Stimulated activated memory B cell treated with anti-CD40 and anti-IgM and Interleukin-4, amounts not matched to agents 10 μg/mL and 1 μg/mL and 100 μg/mL, for 72 hours (primary cell): ENCODE measurements at regions not wholly inside any gene's neighbourhood (a gene's known extent, or its start where the extent isn't known, plus 50 kb on each side); places are given as distances from the start of the nearest gene placed in this dataset.

Experiments used
- ATAC-seq: fragments of 150-1000 bp; cut with Tn5 transposase; 2 replicates; pipeline ENCODE4 v1.10.0; 2021
- H3K27ac Mint-ChIP-seq: one replicate; pipeline ENCODE4 v1.8.0; 2022; ENCODE audit warnings: mild to moderate bottlenecking, mixed read lengths
- H3K27me3 Mint-ChIP-seq: one replicate; pipeline ENCODE4 v1.8.0; 2022; ENCODE audit warnings: mixed read lengths
- H3K36me3 Mint-ChIP-seq: one replicate; pipeline ENCODE4 v1.8.0; 2022; ENCODE audit warnings: mixed read lengths
- H3K4me1 Mint-ChIP-seq: one replicate; pipeline ENCODE4 v1.8.0; 2022; ENCODE audit warnings: mixed read lengths
- H3K4me3 Mint-ChIP-seq: one replicate; pipeline ENCODE4 v1.8.0; 2022; ENCODE audit warnings: mild to moderate bottlenecking, moderate library complexity, mixed read lengths
- H3K9me3 Mint-ChIP-seq: one replicate; pipeline ENCODE4 v1.8.0; 2022; ENCODE audit warnings: mixed read lengths

- ATAC-seq = no peak
- H3K27me3 Mint-ChIP-seq = peaks cover 21% of the 10 kb centered on the region
- no peak overlapping the region for H3K4me3 Mint-ChIP-seq
- no peaks in the 10 kb centered on the region for H3K4me1 Mint-ChIP-seq
- no peaks in the 10 kb centered on the region for H3K36me3 Mint-ChIP-seq
- peaks cover 3% of the 10 kb centered on the region for H3K9me3 Mint-ChIP-seq
- H3K27ac Mint-ChIP-seq = no peak overlapping the region
Observed at GRCh38 chr7:98679741-98680140, 62.7 kb downstream of the NPTX2 start.

- peaks cover 21% of the 10 kb centered on the region for H3K27me3 Mint-ChIP-seq
- no peak overlapping the region for H3K4me3 Mint-ChIP-seq
- H3K4me1 Mint-ChIP-seq = no peaks in the 10 kb centered on the region
- H3K9me3 Mint-ChIP-seq = peaks cover 8% of the 10 kb centered on the region
- no peaks in the 10 kb centered on the region for H3K36me3 Mint-ChIP-seq
- no peak overlapping the region for H3K27ac Mint-ChIP-seq
- ATAC-seq = no peak
Observed at GRCh38 chr7:98681511-98681910, 64.4 kb downstream of the NPTX2 start.

- Mint-ChIP-seq H3K27ac (no peak overlapping the region), H3K4me3 (no peak overlapping the region), H3K27me3 (peaks cover 21% of the 10 kb centered on the region), H3K36me3 (no peaks in the 10 kb centered on the region), H3K9me3 (peaks cover 11% of the 10 kb centered on the region), H3K4me1 (no peaks in the 10 kb centered on the region)
- ATAC-seq = no peak
Observed at GRCh38 chr7:98681951-98682350, 64.9 kb downstream of the NPTX2 start.

GRCh38 chr7:98683514-98683913, 66.4 kb downstream of the NPTX2 start:
- peaks cover 15% of the 10 kb centered on the region for H3K9me3 Mint-ChIP-seq
- ATAC-seq = no peak
- H3K4me3 Mint-ChIP-seq = no peak overlapping the region
- no peaks in the 10 kb centered on the region for H3K36me3 Mint-ChIP-seq
- H3K4me1 Mint-ChIP-seq = no peaks in the 10 kb centered on the region
- H3K27ac Mint-ChIP-seq = no peak overlapping the region
- peaks cover 21% of the 10 kb centered on the region for H3K27me3 Mint-ChIP-seq

GRCh38 chr7:98685541-98685940, 68.5 kb downstream of the NPTX2 start:
- H3K36me3 Mint-ChIP-seq = no peaks in the 10 kb centered on the region
- H3K4me3 Mint-ChIP-seq = no peak overlapping the region
- peaks cover 15% of the 10 kb centered on the region for H3K9me3 Mint-ChIP-seq
- H3K27me3 Mint-ChIP-seq = peaks cover 21% of the 10 kb centered on the region
- no peak overlapping the region for H3K27ac Mint-ChIP-seq
- no peaks in the 10 kb centered on the region for H3K4me1 Mint-ChIP-seq
- no peak for ATAC-seq

- Mint-ChIP-seq H3K4me1 (no peaks in the 10 kb centered on the region), H3K27me3 (peaks cover 19% of the 10 kb centered on the region), H3K4me3 (no peak overlapping the region), H3K9me3 (peaks cover 19% of the 10 kb centered on the region), H3K27ac (no peak overlapping the region), H3K36me3 (no peaks in the 10 kb centered on the region)
- no peak for ATAC-seq
Observed at GRCh38 chr7:98686466-98687080, 69.5 kb downstream of the NPTX2 start.

GRCh38 chr7:98687111-98687751, 70.1 kb downstream of the NPTX2 start:
- no peak for ATAC-seq
- H3K36me3 Mint-ChIP-seq = no peaks in the 10 kb centered on the region
- no peak overlapping the region for H3K27ac Mint-ChIP-seq
- no peak overlapping the region for H3K4me3 Mint-ChIP-seq
- no peaks in the 10 kb centered on the region for H3K4me1 Mint-ChIP-seq
- peaks cover 22% of the 10 kb centered on the region for H3K9me3 Mint-ChIP-seq
- peaks cover 12% of the 10 kb centered on the region for H3K27me3 Mint-ChIP-seq

GRCh38 chr7:98691619-98692018, 74.5 kb downstream of the NPTX2 start:
- Mint-ChIP-seq H3K27ac (no peak overlapping the region), H3K9me3 (peaks cover 16% of the 10 kb centered on the region), H3K27me3 (no peaks in the 10 kb centered on the region), H3K4me1 (no peaks in the 10 kb centered on the region), H3K4me3 (no peak overlapping the region), H3K36me3 (no peaks in the 10 kb centered on the region)
- no peak for ATAC-seq

- peaks cover 14% of the 10 kb centered on the region for H3K9me3 Mint-ChIP-seq
- no peak overlapping the region for H3K27ac Mint-ChIP-seq
- H3K4me1 Mint-ChIP-seq = no peaks in the 10 kb centered on the region
- H3K27me3 Mint-ChIP-seq = peaks cover 25% of the 10 kb centered on the region
- H3K4me3 Mint-ChIP-seq = no peak overlapping the region
- peaks cover 5% of the 10 kb centered on the region for H3K36me3 Mint-ChIP-seq
- ATAC-seq = no peak
Observed at GRCh38 chr7:98697083-98697482, 80.0 kb downstream of the NPTX2 start.

- peaks cover 14% of the 10 kb centered on the region for H3K9me3 Mint-ChIP-seq
- H3K4me3 Mint-ChIP-seq = no peak overlapping the region
- H3K27me3 Mint-ChIP-seq = peaks cover 25% of the 10 kb centered on the region
Observed at GRCh38 chr7:98697485-98698240, 80.6 kb downstream of the NPTX2 start.

GRCh38 chr7:98698976-98699375, 81.9 kb downstream of the NPTX2 start:
- no peaks in the 10 kb centered on the region for H3K4me1 Mint-ChIP-seq
- ATAC-seq = no peak

More at GRCh38 chr7:98697485-98698240, 80.6 kb downstream of the NPTX2 start:
- H3K4me1 Mint-ChIP-seq = no peaks in the 10 kb centered on the region
- H3K36me3 Mint-ChIP-seq = peaks cover 5% of the 10 kb centered on the region
- H3K27ac Mint-ChIP-seq = no peak overlapping the region
- ATAC-seq = no peak

GRCh38 chr7:98700533-98700932, 83.4 kb downstream of the NPTX2 start:
- Mint-ChIP-seq H3K4me1 (no peaks in the 10 kb centered on the region), H3K27me3 (peaks cover 48% of the 10 kb centered on the region), H3K9me3 (peaks cover 11% of the 10 kb centered on the region), H3K36me3 (peaks cover 5% of the 10 kb centered on the region), H3K27ac (no peak overlapping the region), H3K4me3 (no peak overlapping the region)
- ATAC-seq = no peak

More at GRCh38 chr7:98698976-98699375, 81.9 kb downstream of the NPTX2 start:
- no peak overlapping the region for H3K4me3 Mint-ChIP-seq
- H3K9me3 Mint-ChIP-seq = peaks cover 14% of the 10 kb centered on the region
- peaks cover 38% of the 10 kb centered on the region for H3K27me3 Mint-ChIP-seq
- H3K27ac Mint-ChIP-seq = no peak overlapping the region
- peaks cover 5% of the 10 kb centered on the region for H3K36me3 Mint-ChIP-seq

GRCh38 chr7:98701372-98701771, 84.3 kb downstream of the NPTX2 start:
- peaks cover 11% of the 10 kb centered on the region for H3K9me3 Mint-ChIP-seq
- H3K4me3 Mint-ChIP-seq = no peak overlapping the region
- H3K36me3 Mint-ChIP-seq = peaks cover 5% of the 10 kb centered on the region
- peaks cover 56% of the 10 kb centered on the region for H3K27me3 Mint-ChIP-seq
- H3K27ac Mint-ChIP-seq = no peak overlapping the region
- no peak for ATAC-seq
- no peaks in the 10 kb centered on the region for H3K4me1 Mint-ChIP-seq

GRCh38 chr7:98702021-98702420, 84.9 kb downstream of the NPTX2 start:
- no peak overlapping the region for H3K27ac Mint-ChIP-seq
- H3K9me3 Mint-ChIP-seq = peaks cover 10% of the 10 kb centered on the region
- no peaks in the 10 kb centered on the region for H3K4me1 Mint-ChIP-seq
- H3K27me3 Mint-ChIP-seq = peaks cover 63% of the 10 kb centered on the region
- H3K36me3 Mint-ChIP-seq = peaks cover 3% of the 10 kb centered on the region
- ATAC-seq = no peak
- H3K4me3 Mint-ChIP-seq = no peak overlapping the region

- Mint-ChIP-seq H3K27me3 (peaks cover 71% of the 10 kb centered on the region), H3K9me3 (peaks cover 10% of the 10 kb centered on the region), H3K4me3 (no peak overlapping the region), H3K27ac (no peak overlapping the region), H3K36me3 (no peaks in the 10 kb centered on the region), H3K4me1 (no peaks in the 10 kb centered on the region)
- no peak for ATAC-seq
Observed at GRCh38 chr7:98703916-98704315, 86.8 kb downstream of the NPTX2 start.

GRCh38 chr7:98705626-98706025, 88.5 kb downstream of the NPTX2 start:
- no peaks in the 10 kb centered on the region for H3K4me1 Mint-ChIP-seq
- no peak overlapping the region for H3K27ac Mint-ChIP-seq
- peaks cover 57% of the 10 kb centered on the region for H3K27me3 Mint-ChIP-seq
- peaks cover 7% of the 10 kb centered on the region for H3K9me3 Mint-ChIP-seq
- no peak overlapping the region for H3K4me3 Mint-ChIP-seq
- H3K36me3 Mint-ChIP-seq = no peaks in the 10 kb centered on the region
- no peak for ATAC-seq
